GM12865 (cell line): ENCODE measurements at regions not wholly inside any gene's neighbourhood (a gene's known extent, or its start where the extent isn't known, plus 50 kb on each side); places are given as distances from the start of the nearest gene placed in this dataset.

ENCODE experiments used
- DNase-seq: peaks from one replicate; pipeline ENCODE4 v3.0.0; 2010; ENCODE audit warnings: low read depth
- H3K4me3 ChIP-seq: 2 replicates; pipeline ENCODE4 v1.5.1; 2011; ENCODE audit warnings: mild to moderate bottlenecking, low read depth, low read length, control low read depth
- TF ChIP-seq, protein P1 (sequence below): IDR thresholded peaks from 2 replicates; pipeline ENCODE4 v1.5.1; 2011; ENCODE audit warnings: low read length, control low read depth, low read depth, inconsistent platforms; ENCODE audit not compliant: insufficient read depth; ENCODE audit errors: missing control alignments

DNA sequence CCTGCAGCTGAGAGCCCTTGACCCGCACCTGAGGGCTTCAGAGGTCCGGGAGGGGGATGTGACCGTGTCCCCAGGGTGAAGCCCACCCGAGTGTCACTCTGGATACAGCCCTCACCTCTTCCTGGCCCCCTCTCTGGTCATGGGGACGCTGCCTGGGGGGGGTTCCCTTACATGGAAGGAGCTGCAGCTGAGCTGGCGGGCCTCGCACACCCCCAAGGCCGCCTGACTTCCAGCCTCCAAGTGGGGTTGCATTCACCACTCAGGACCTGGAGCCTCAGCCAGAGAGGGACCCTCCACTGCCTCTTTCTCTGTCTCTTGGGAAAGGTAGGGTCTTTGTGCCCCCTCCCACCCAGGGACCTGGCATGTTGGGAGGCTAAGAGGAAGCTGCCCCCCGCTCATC lies 284.6 kb downstream of the SEC14L1 start:
- TF ChIP-seq, protein P1, sequence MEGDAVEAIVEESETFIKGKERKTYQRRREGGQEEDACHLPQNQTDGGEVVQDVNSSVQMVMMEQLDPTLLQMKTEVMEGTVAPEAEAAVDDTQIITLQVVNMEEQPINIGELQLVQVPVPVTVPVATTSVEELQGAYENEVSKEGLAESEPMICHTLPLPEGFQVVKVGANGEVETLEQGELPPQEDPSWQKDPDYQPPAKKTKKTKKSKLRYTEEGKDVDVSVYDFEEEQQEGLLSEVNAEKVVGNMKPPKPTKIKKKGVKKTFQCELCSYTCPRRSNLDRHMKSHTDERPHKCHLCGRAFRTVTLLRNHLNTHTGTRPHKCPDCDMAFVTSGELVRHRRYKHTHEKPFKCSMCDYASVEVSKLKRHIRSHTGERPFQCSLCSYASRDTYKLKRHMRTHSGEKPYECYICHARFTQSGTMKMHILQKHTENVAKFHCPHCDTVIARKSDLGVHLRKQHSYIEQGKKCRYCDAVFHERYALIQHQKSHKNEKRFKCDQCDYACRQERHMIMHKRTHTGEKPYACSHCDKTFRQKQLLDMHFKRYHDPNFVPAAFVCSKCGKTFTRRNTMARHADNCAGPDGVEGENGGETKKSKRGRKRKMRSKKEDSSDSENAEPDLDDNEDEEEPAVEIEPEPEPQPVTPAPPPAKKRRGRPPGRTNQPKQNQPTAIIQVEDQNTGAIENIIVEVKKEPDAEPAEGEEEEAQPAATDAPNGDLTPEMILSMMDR, result no peak
- no peak overlapping the region for H3K4me3 ChIP-seq
- no peak for DNase-seq

DNA sequence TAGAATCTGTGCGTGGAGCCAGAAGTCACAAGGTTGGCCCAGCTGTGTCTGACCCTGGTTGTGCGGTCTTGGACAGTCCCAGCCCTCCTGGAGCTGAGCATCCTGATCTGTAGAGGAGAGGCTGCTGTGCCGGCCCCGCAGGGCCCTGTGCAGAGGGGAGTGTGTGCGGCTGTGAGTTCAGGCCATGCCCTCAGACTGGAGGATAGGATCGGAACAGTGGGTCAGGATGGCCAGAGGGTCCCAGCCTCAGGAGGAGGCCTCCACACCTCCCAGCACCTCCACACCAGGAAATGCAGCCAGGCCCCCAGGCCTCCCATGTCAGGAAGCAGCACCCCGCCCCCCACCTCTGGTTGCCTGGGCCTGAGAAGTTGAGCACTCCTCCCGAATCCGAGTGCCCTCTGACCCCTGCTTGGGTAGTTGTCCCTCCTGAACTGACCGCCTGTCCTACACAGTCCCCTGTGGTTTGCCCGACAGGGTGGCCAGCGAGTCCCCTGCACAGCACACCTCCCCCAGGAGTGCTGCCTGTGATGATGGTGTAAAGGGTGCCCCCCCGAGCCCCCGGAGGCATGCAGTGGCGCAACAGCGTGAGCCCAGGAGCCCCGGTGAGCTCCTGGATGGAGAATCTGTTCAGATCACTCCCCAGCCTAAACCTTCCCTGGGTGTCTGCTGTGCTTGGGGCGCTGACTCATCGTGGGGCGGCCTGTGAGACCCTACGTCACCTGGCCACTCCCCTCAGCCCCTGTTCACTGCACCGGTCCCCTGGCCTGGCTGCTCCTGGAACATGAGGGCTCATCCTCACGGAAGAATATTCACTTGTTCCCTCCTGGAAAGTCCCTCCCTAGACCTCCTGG lies 285.2 kb downstream of the SEC14L1 start:
- no peak overlapping the region for H3K4me3 ChIP-seq
- no peak for DNase-seq
- TF ChIP-seq, protein P1, result no peak

DNA sequence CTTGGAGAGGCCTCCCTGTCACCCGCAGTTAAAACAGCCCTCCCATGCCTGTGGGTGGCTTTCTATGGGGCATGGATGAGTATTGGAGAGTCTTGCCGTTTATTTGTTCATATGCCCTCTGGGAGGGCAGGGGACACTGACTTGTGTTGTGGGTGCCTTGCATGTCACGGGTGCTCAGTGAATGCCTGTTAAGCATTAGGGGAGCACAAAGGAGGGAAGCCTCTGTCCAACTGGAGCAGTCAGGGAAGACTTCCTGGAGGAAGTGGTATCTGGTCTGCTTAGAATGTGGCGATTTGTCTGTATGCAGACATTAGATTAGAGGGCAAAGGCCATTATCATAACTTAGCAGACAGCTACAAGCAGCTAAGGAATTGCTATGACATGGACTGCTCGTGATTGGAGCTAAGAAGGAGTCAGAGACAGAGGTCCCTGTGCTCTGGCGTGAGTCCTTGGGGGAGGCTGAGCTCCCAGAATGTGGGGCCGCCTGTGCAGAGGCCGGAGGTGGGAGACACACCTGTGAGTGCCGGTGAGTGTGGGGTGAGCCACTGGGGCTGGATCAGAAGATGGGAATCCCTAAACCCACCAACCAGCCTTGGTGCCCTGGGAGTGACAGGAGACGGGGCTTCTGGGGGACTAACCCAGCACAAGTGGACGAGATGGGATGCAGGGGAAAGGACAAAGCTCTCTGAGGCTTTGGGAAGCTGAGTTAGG lies 286.1 kb downstream of the SEC14L1 start:
- DNase-seq, result no peak
- TF ChIP-seq, protein P1, result no peak
- no peak overlapping the region for H3K4me3 ChIP-seq

DNA sequence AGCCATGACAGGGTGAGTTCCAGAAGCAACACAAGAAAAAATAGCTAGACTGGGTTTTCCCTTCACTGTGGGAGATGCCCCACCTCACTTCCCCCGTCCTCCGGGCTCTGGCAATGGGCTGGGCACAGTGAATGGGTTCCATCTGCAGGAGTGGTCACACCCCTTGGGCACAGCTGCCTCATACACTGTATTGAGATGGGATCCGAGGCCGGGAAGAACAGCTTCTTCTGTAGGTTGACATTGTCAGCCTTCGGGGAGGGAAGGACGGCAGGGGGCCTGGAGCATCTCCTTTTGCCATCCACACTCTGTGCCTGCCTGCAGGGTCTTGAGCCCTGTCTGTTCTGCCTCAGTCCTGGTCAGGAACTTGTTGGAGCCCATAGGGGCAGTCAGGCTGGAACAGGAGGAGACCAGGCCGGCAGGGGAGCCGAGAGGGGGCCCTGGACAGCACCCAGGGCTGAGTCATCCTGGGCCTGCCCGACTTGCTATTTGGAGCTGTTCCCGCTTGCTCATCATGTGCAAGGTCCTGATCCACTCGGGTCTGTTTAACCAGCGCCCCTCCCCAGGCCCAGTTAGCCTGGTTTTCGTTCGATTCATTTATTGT lies 286.7 kb downstream of the SEC14L1 start:
- no peak overlapping the region for H3K4me3 ChIP-seq
- DNase-seq, result no peak
- TF ChIP-seq, protein P1, result no peak

DNA sequence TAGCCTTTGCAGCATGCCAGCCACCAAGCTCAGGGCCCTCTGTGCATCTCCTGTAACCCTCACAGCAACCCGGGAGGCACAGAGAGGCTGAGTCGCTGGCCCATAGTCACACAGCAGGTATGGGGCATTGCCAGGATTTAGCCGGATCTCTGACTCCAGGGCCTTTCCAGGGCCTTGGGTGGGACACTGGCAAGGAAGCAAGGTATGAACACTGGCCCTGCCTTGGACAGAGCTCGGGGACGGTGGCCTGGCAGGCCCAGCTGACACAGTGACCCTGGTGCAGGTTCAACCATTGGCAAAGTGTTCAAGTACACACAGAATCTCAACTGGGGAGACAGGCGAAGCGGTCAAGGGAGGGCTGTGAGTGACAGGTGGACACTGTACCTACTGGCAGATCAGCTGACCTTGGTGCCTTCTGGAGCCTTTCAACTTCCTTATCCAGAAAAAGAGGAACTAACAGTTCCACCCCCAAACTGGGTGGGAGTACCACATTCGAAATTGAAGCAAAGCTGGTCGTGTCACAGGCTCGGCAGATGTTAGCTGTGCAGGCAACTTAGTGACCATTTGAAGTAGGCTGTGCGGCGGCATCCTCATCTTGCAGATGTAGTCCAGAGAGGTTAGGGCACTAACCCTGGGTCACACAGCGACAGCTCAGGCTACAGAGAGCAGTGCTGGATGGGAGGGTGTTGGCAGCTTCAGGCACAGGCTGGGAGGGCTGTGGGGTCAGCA lies 287.4 kb downstream of the SEC14L1 start:
- no peak overlapping the region for H3K4me3 ChIP-seq
- TF ChIP-seq, protein P1, result no peak
- DNase-seq, result no peak

DNA sequence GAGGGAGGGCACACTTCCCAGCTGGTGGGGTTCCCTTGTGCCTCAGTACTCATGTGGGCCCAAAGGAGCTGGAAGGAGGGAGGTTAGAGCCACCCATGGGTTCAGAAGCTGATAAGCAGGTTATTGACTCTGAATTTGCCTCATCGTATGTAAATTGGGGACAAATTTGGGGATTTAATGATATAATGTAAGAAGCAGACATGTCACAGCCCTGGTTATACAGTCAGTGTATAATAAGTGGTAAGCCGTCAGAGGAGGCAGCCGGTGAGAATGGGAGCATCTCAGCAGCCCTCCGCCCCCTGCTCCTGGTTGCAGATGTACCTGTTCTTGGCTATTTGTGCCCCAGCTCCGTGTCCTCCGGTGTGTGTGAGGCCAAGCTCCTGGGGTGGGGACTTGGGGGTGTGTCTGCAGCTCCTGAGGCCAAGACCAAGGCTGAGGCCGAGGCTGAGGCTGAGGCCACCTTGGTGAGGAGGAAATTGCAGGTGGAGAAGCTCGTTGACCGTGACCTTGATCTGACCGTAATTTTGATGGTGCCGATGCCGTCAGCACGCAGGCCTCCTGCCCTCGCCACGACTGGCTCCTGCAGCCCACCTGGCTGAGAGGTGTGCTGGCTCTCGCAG lies 288.1 kb downstream of the SEC14L1 start:
- no peak for DNase-seq
- no peak overlapping the region for H3K4me3 ChIP-seq
- TF ChIP-seq, protein P1, result no peak
